ENCODE measurements at regions not wholly inside any gene's neighbourhood (a gene's known extent, or its start where the extent isn't known, plus 50 kb on each side); places are given as distances from the start of the nearest gene placed in this dataset.

DNA sequence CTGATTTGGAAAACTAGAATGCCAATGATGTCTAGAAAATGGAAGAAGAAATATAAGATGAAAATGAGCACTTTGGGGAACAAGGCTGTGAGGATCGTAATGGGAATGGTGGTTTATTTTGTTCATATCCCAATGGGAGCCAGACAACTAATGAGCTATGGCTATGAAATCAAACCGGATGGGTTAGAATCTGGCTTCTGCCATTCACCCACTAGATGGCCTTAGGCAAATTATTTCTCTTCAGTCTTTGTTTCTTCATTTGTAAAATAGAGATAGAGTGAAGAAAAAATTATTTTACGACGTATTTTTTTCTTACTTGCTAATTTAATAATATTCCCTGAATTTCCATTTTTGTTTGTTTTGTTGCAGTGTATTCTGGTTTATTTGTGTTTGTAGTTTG is 572.1 kb upstream of the IGFBP3 start:
- Histone ChIP-seq H3K27me3 (ENCODE audit: control insufficient read depth, insufficient read depth, low read length) (no peaks in the 10 kb centered on the region), H3K79me1 (ENCODE audit: low read depth in 1 of 2, low read length in 2 of 2) (no peaks in the 10 kb centered on the region), H2BK120ac (ENCODE audit: low read depth, low read length) (no peak overlapping the region), H3K56ac (ENCODE audit: extremely low read depth, insufficient read depth, low read length) (no peak overlapping the region), H2AK9ac (replicated peaks; ENCODE audit: low read depth, low read length, poor library complexity) (no peak overlapping the region), H4K5ac (ENCODE audit: low read depth, low read length) (no peak overlapping the region), H3K9me1 (ENCODE audit: insufficient read depth, low read length) (no peaks in the 10 kb centered on the region), H3K4me1 (ENCODE audit: control insufficient read depth, insufficient read depth, low read length) (no peaks in the 10 kb centered on the region; the same call in 1 of the 2 replicates), H3K23ac (ENCODE audit: low read depth, low read length) (no peak overlapping the region), H3K9me3 (ENCODE audit: control insufficient read depth, insufficient read depth, low read length) (peaks cover under 1% of the 10 kb centered on the region; the same call in 1 of the 2 replicates), H3K4me2 (ENCODE audit: low read depth, low read length) (no peak overlapping the region), H4K20me1 (ENCODE audit: insufficient read depth, low read length) (no peaks in the 10 kb centered on the region), H3K14ac (replicated peaks; ENCODE audit: low read depth, low read length) (no peak overlapping the region), H3K9ac (ENCODE audit: low read depth, low read length) (no peak overlapping the region), H2BK15ac (ENCODE audit: low read depth, low read length) (no peak overlapping the region), H3K18ac (ENCODE audit: low read depth, low read length) (no peak overlapping the region; the same call in 1 of the 2 replicates), H3K4me3 (ENCODE audit: insufficient read depth, low read depth, low read length) (no peak overlapping the region), H2BK5ac (ENCODE audit: low read depth, low read length, poor library complexity, severe bottlenecking) (no peak overlapping the region), H3K27ac (ENCODE audit: insufficient read depth, low read length) (no peak overlapping the region), H3K36me3 (ENCODE audit: control insufficient read depth, insufficient read depth, low read length) (no peaks in the 10 kb centered on the region), H2AK5ac (ENCODE audit: low read depth, low read length) (no peak overlapping the region), H3K4ac (ENCODE audit: low read depth, low read length) (no peak overlapping the region), H4K91ac (ENCODE audit: insufficient read depth, low read depth, low read length) (no peak overlapping the region), H2AFZ (replicated peaks; ENCODE audit: low read length, poor library complexity) (no peak overlapping the region), H2BK20ac (ENCODE audit: low read depth, low read length) (no peak overlapping the region), H4K8ac (ENCODE audit: low read depth in 2 of 2, low read length in 2 of 2) (no peak overlapping the region)
- DNase-seq: no peak
- POLR2A ChIA-PET (ENCODE audit: unreplicated experiment): no interaction called here
- CTCF ChIA-PET: interaction anchor here (1.0 kb wide), 1 partner anchor 8 kb away, joined by 3 read pairs; no protein-coding TSS in a partner anchor
- no peak for TF ChIP-seq POLR2A (IDR thresholded peaks at IDR 0.05; ENCODE audit: low read depth, low read length)
- TF ChIP-seq, protein P1, sequence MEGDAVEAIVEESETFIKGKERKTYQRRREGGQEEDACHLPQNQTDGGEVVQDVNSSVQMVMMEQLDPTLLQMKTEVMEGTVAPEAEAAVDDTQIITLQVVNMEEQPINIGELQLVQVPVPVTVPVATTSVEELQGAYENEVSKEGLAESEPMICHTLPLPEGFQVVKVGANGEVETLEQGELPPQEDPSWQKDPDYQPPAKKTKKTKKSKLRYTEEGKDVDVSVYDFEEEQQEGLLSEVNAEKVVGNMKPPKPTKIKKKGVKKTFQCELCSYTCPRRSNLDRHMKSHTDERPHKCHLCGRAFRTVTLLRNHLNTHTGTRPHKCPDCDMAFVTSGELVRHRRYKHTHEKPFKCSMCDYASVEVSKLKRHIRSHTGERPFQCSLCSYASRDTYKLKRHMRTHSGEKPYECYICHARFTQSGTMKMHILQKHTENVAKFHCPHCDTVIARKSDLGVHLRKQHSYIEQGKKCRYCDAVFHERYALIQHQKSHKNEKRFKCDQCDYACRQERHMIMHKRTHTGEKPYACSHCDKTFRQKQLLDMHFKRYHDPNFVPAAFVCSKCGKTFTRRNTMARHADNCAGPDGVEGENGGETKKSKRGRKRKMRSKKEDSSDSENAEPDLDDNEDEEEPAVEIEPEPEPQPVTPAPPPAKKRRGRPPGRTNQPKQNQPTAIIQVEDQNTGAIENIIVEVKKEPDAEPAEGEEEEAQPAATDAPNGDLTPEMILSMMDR (conservative IDR thresholded peaks at IDR 0.05; ENCODE audit: low read depth, low read length): no peak
- TF ChIP-seq SMC3 (IDR thresholded peaks at IDR 0.05; ENCODE audit: low read depth, low read length): no peak
- no peak for TF ChIP-seq MXI1 (IDR thresholded peaks at IDR 0.05; ENCODE audit: borderline replicate concordance, low read depth, low read length)
- TF ChIP-seq FOS (IDR thresholded peaks at IDR 0.05; ENCODE audit: low read depth, low read length): no peak
- no peak for TF ChIP-seq RFX5 (IDR thresholded peaks at IDR 0.05; ENCODE audit: low read depth, low read length)
- no peak for TF ChIP-seq MAZ (IDR thresholded peaks at IDR 0.05; ENCODE audit: borderline replicate concordance, low read depth, low read length)
- no peak for TF ChIP-seq RCOR1 (IDR thresholded peaks at IDR 0.05; ENCODE audit: insufficient replicate concordance, low read length)
- dilution Hi-C loops (cut with HindIII; ENCODE audit: low sequenced_read_pairs, unreplicated experiment): no loop called here
- intact Hi-C loops (cut with micrococcal nuclease): no loop called here
- in situ Hi-C loops (cut with MboI; ENCODE audit: low sequenced_read_pairs): no loop called here
- BruUV-seq (replicated peaks): no TSS peak
- ATAC-seq (ENCODE audit: low read depth): no peak
- WGBS, 2 experiments (ENCODE audit: extremely low coverage in 2 of 2, insufficient read length in 1 of 2): no CpG with 5 or more reads among the region's 4 CpGs

Data from IMR-90 (cell line).